GM23338 (cell line): ENCODE measurements at regions not wholly inside any gene's neighbourhood (a gene's known extent, or its start where the extent isn't known, plus 50 kb on each side); places are given as distances from the start of the nearest gene placed in this dataset.

Experiments used
- CREB1 ChIP-seq: fragments of 250-450 bp; sonication (Bioruptor Pico); IDR thresholded peaks from 2 replicates; pipeline ENCODE4 v1.5.0; 2020; ENCODE audit warnings: low read depth, mild to moderate bottlenecking, moderate library complexity
- CTCF ChIP-seq, 2 experiments: fragments of 200-600 bp in 1 of 2; sonication (generic) in 1 of 2; conservative IDR thresholded peaks; 2 replicates each; pipeline versions ENCODE4 v1.5.1 to v1.6.1; 2016 to 2017; ENCODE audit warnings: antibody characterized with exemption in 2 of 2, low read depth in 2 of 2, mild to moderate bottlenecking in 2 of 2, moderate library complexity in 1 of 2
- EZH2 ChIP-seq: fragments of 200-600 bp; sonication (generic); IDR thresholded peaks from one replicate; pipeline ENCODE4 v1.8.0; 2017; ENCODE audit warnings: antibody characterized with exemption, mild to moderate bottlenecking, low read depth; ENCODE audit not compliant: unreplicated experiment
- EZH2phosphoT487 ChIP-seq: fragments of 200-600 bp; sonication (generic); IDR thresholded peaks from one replicate; pipeline ENCODE4 v1.8.1; 2018; ENCODE audit warnings: antibody characterized with exemption; ENCODE audit not compliant: unreplicated experiment
- JUNB ChIP-seq: IDR thresholded peaks from one replicate; pipeline ENCODE4 v1.6.1; 2016; ENCODE audit warnings: antibody characterized with exemption; ENCODE audit not compliant: unreplicated experiment
- NANOG ChIP-seq: IDR thresholded peaks from 2 replicates; pipeline ENCODE4 v1.6.1; 2016; ENCODE audit warnings: antibody characterized with exemption, borderline replicate concordance
- POLR2AphosphoS5 ChIP-seq: IDR thresholded peaks from 2 replicates; pipeline ENCODE4 v1.6.1; 2016; ENCODE audit warnings: antibody characterized with exemption, low read depth
- REST ChIP-seq: IDR thresholded peaks from one replicate; pipeline ENCODE4 v1.6.1; 2018; ENCODE audit warnings: antibody characterized with exemption; ENCODE audit not compliant: unreplicated experiment
- STAT1 ChIP-seq: IDR thresholded peaks from one replicate; pipeline ENCODE4 v1.6.1; 2016; ENCODE audit warnings: antibody characterized with exemption; ENCODE audit not compliant: unreplicated experiment

GRCh38 chr1:219446288-219446687 lies 166.6 kb downstream of the ZC3H11B start:
- TF ChIP-seq CTCF (conservative IDR thresholded peaks at IDR 0.05; ENCODE audit: low read depth in 2 of 2) (no peak), POLR2AphosphoS5 (no peak), EZH2phosphoT487 (no peak), REST (no peak), EZH2 (no peak), NANOG (no peak), JUNB (no peak), STAT1 (no peak), CREB1 (CRISPR knock-in tag) (no peak)
